K562 (cell line): ENCODE measurements at regions not wholly inside any gene's neighbourhood (a gene's known extent, or its start where the extent isn't known, plus 50 kb on each side); places are given as distances from the start of the nearest gene placed in this dataset.
A peak's percentile ranks its signal among the peaks of the same experiment; 100 is the strongest.

Experiments
- ATAC-seq: fragments of 200-7000 bp; cut with Tn5 transposase; 3 replicates; pipeline ENCODE4 v1.9.1; 2020; ENCODE audit warnings: moderate library complexity
- BruUV-seq: library from RNA; stranded (reverse); fragments of 400-500 nt; replicated peaks from 2 replicates; lab custom pipeline; 2021; lab: Mats Ljungman, UMichigan
- CTCF ChIA-PET: fragments of 300-600 bp; formaldehyde crosslinking; extraction: SDS; loops from one replicate; lab custom pipeline; 2021; ENCODE audit warnings: low intra/inter-chr PET ratio; lab: Yijun Ruan, JAX
- POLR2A ChIA-PET: fragments of 300-600, 350-650 bp; sonication (Branson Sonifier 250); formaldehyde crosslinking; extraction: SDS; loops from one replicate; lab custom pipeline; 2021; ENCODE audit warnings: antibody characterized with exemption, inconsistent platforms; lab: Yijun Ruan, JAX
- DNase-seq, 4 experiments: peaks; one replicate each; pipeline versions ENCODE4 v3.0.0 to v3.0.0-alpha.2; 2011 to 2018; ENCODE audit warnings: low spot score in 3 of 4, mixed read lengths in 3 of 4; ENCODE audit errors: extremely low read depth in 1 of 4
- FAIRE-seq: peaks from 2 replicates; lab custom pipeline; 2011; peaks lifted over from hg19 to GRCh38; lab: Jason Lieb, UNC
- H2AFZ ChIP-seq: 2 replicates; pipeline ENCODE4 v1.6.0; 2011; ENCODE audit warnings: low read depth, low read length, control low read depth, inconsistent platforms
- H3K27ac ChIP-seq: fragments of 200-600 bp; 3 replicates; pipeline ENCODE4 v1.8.0; 2011; ENCODE audit warnings: low read depth, mild to moderate bottlenecking, control low read depth, inconsistent platforms, low read length, moderate library complexity, mixed read lengths; ENCODE audit errors: extremely low read depth
- H3K27me3 ChIP-seq, 2 experiments: fragments of 300-600 bp in 1 of 2; 2 replicates in 1 of 2; 3 replicates in 1 of 2; pipeline versions ENCODE4 v1.6.0 to v1.8.0; 2011; ENCODE audit warnings: inconsistent platforms in 2 of 2, low read length in 2 of 2, mild to moderate bottlenecking in 1 of 2, mixed read lengths in 1 of 2, moderate library complexity in 1 of 2; ENCODE audit not compliant: control insufficient read depth in 2 of 2, insufficient read depth in 2 of 2
- H3K36me3 ChIP-seq: fragments of 300-600 bp; 3 replicates; pipeline ENCODE4 v1.8.0; 2011; ENCODE audit warnings: mild to moderate bottlenecking, low read length, inconsistent platforms; ENCODE audit not compliant: control insufficient read depth, insufficient read depth
- H3K4me1 ChIP-seq, 2 experiments: fragments of 200-600 bp in 1 of 2; replicated peaks in 1 of 2; 2 replicates in 1 of 2; 3 replicates in 1 of 2; pipeline versions ENCODE4 v1.5.1 to v1.8.0; 2011; ENCODE audit warnings: inconsistent platforms in 2 of 2, low read length in 2 of 2, mild to moderate bottlenecking in 1 of 2, mixed read lengths in 1 of 2, moderate library complexity in 1 of 2; ENCODE audit not compliant: control insufficient read depth in 2 of 2, insufficient read depth in 2 of 2
- H3K4me2 ChIP-seq: 2 replicates; pipeline ENCODE4 v1.6.1; 2011; ENCODE audit warnings: low read length, control low read depth, inconsistent platforms, mixed read lengths; ENCODE audit not compliant: insufficient read depth
- H3K4me3 ChIP-seq: fragments of 200-600 bp; sonication (generic), shearing (Covaris generic); 2 replicates; pipeline ENCODE4 v1.5.1; 2016; ENCODE audit warnings: control low read depth, inconsistent platforms
- H3K79me2 ChIP-seq: fragments of 200-600 bp; 3 replicates; pipeline ENCODE4 v1.8.0; 2011; ENCODE audit warnings: low read length, inconsistent platforms; ENCODE audit not compliant: control insufficient read depth, insufficient read depth
- H3K9ac ChIP-seq, 2 experiments: 2 replicates each; pipeline versions ENCODE4 v1.6.0 to v1.6.1; 2011; ENCODE audit warnings: low read depth in 2 of 2, low read length in 2 of 2, control low read depth in 1 of 2, inconsistent platforms in 1 of 2, mild to moderate bottlenecking in 1 of 2, mixed read lengths in 1 of 2; ENCODE audit not compliant: insufficient read depth in 1 of 2
- H3K9me1 ChIP-seq: one replicate; pipeline ENCODE4 v1.6.0; 2011; ENCODE audit warnings: inconsistent platforms, mild to moderate bottlenecking, low read length, moderate library complexity; ENCODE audit not compliant: control insufficient read depth, insufficient read depth
- H3K9me3 ChIP-seq: replicated peaks from 2 replicates; pipeline ENCODE4 v1.5.1; 2011; ENCODE audit warnings: low read depth, low read length, inconsistent platforms; ENCODE audit not compliant: control insufficient read depth, insufficient read depth
- H4K20me1 ChIP-seq: replicated peaks from 2 replicates; pipeline ENCODE4 v1.6.1; 2011; ENCODE audit warnings: low read length, inconsistent platforms, mixed read lengths; ENCODE audit not compliant: control insufficient read depth, insufficient read depth
- E2F1 ChIP-seq: sonication (generic); formaldehyde crosslinking; IDR thresholded peaks from 2 replicates; pipeline ENCODE4 v1.8.1; 2023; ENCODE audit warnings: mild to moderate bottlenecking, missing genetic modification reagents, moderate library complexity
- MAFF ChIP-seq: IDR thresholded peaks from 2 replicates; pipeline ENCODE4 v1.6.1; 2012; ENCODE audit warnings: low read length, improper control_type of control experiment
- MAFG ChIP-seq: fragments of 450-650 bp; conservative IDR thresholded peaks from 2 replicates; pipeline ENCODE4 v1.6.1; 2016; ENCODE audit warnings: missing genetic modification characterization, missing compliant biosample characterization
- MIER1 ChIP-seq: fragments of 450-650 bp; IDR thresholded peaks from 2 replicates; pipeline ENCODE4 v1.6.1; 2016; ENCODE audit warnings: antibody characterized with exemption, mild to moderate bottlenecking, low read depth
- ZNF316 ChIP-seq: fragments of 450-650 bp; IDR thresholded peaks from 2 replicates; pipeline ENCODE4 v1.6.1; 2016
- WGBS: fragments of 100-300 bp; shearing (Covaris generic); methylation state at CpG from one replicate; pipeline ENCODE4 v1.1.6; 2016; ENCODE audit warnings: low coverage, mixed read lengths; ENCODE audit not compliant: insufficient coverage; ENCODE audit errors: missing lambda C conversion rate; 5-methylcytosine and 5-hydroxymethylcytosine counted together
- in situ Hi-C: fragments of 300-500 bp; cut with MboI; formaldehyde crosslinking; loops from 4 replicates; pipeline ENCODE4 v1.15.0; 2018; ENCODE audit warnings: inconsistent platforms, mixed read lengths
- intact Hi-C: fragments of 100-400 bp; cut with micrococcal nuclease; formaldehyde crosslinking; loops from 2 replicates; pipeline ENCODE4 v1.14.2; 2022
- TF ChIP-seq, protein P1 (sequence below): fragments of 250-450 bp; sonication (Bioruptor Pico); IDR thresholded peaks from 2 replicates; pipeline ENCODE4 v1.8.0; 2021; ENCODE audit warnings: moderate library complexity, mild to moderate bottlenecking, inconsistent platforms

DNA sequence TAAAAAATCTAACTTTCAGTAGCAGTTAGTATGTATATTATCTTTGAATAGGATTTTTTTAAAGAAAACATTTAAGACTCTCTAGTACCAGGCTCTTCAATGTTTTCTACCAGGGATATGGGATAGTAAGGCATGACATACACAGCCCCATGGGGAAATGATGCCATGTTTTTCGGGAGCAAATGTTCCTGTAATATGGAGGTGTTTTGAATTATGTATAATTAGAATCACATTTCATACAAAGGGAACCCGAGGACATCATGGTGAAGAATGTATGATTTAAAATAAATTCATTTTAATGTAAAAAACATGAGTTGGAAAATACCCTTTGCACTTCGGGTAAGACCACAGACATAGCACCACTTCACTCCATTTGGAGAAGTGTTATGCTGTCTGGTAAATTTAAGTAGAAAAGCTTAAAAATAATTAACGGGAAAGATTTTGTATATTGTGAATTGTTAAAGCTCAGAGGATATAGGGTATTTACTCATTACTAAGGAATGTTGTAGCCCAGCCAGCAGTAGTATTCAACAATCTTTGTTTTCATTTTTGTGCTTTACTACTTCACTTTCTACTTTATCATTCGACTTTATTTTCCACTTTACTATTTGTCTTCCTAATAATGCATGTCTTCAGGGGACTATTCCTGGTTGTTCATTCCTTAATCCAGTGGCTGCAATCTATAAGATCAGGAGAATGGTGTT is 2050.7 kb downstream of the ARAP2 start (continued):
- TF ChIP-seq E2F1 (CRISPR knock-in tag) = no peak

GRCh38 chr4:34194585-34194984 is 2049.7 kb downstream of the ARAP2 start:
- POLR2A ChIA-PET = no interaction called here
- DNase-seq = no peak
- no peaks in the 10 kb centered on the region for H3K4me1 ChIP-seq
- no peak for FAIRE-seq
- H4K20me1 ChIP-seq = no peaks in the 10 kb centered on the region
- no peak overlapping the region for H3K4me2 ChIP-seq
- intact Hi-C loops (no loop called here), in situ Hi-C loops (no loop called here)
- H3K9me1 ChIP-seq = no peaks in the 10 kb centered on the region
- WGBS = 5% methylated on average over 2 of the region's 2 CpGs
- H3K9me3 ChIP-seq = no peaks in the 10 kb centered on the region
- CTCF ChIA-PET = no interaction called here
- ATAC-seq = no peak
- no peak overlapping the region for H3K27ac ChIP-seq
- H3K27me3 ChIP-seq = no peaks in the 10 kb centered on the region
- H3K79me2 ChIP-seq = no peaks in the 10 kb centered on the region
- no peak overlapping the region for H3K4me3 ChIP-seq
- TF ChIP-seq, protein P1, sequence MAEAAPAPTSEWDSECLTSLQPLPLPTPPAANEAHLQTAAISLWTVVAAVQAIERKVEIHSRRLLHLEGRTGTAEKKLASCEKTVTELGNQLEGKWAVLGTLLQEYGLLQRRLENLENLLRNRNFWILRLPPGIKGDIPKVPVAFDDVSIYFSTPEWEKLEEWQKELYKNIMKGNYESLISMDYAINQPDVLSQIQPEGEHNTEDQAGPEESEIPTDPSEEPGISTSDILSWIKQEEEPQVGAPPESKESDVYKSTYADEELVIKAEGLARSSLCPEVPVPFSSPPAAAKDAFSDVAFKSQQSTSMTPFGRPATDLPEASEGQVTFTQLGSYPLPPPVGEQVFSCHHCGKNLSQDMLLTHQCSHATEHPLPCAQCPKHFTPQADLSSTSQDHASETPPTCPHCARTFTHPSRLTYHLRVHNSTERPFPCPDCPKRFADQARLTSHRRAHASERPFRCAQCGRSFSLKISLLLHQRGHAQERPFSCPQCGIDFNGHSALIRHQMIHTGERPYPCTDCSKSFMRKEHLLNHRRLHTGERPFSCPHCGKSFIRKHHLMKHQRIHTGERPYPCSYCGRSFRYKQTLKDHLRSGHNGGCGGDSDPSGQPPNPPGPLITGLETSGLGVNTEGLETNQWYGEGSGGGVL (CRISPR knock-in tag) = no peak
- TF ChIP-seq MAFG = 0 out of 2 replicates have a peak, but pooled peaks have one; percentile 16
- no peak for TF ChIP-seq MIER1
- TF ChIP-seq ZNF316 = peak; percentile 29; the same call in 1 of the 2 replicates
- TF ChIP-seq MAFF = peak; percentile 6; the same call in 1 of the 2 replicates
- TF ChIP-seq, all 486 proteins: peak for 3
- no TSS peak for BruUV-seq
- no peak overlapping the region for H3K9ac ChIP-seq
- H3K36me3 ChIP-seq = no peaks in the 10 kb centered on the region
- H2AFZ ChIP-seq = no peak overlapping the region
